ENCODE measurements at regions not wholly inside any gene's neighbourhood (a gene's known extent, or its start where the extent isn't known, plus 50 kb on each side); places are given as distances from the start of the nearest gene placed in this dataset.

DNA sequence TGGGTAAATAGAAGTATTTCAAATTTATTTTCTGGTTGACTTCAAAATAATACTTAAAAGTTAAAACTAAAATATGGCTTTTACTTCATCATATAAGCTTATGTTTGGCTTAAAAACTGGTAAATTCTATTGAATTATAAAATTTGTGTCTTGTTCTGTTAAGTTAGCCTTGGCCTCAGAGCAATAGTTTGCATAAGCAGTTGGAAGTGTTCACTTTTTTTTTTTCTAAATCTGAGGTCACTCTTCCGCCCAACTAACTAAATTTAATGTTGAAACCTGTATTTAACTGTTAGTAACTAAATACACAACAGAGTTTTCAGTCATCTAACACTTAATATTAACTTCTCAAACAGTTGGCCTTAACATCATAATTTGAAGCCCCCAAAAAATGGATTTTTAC lies 871.7 kb upstream of the ADAMTS5 start:
- TF ChIP-seq, protein P1, sequence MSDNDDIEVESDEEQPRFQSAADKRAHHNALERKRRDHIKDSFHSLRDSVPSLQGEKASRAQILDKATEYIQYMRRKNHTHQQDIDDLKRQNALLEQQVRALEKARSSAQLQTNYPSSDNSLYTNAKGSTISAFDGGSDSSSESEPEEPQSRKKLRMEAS (IDR thresholded peaks at IDR 0.05) = no peak
- TF ChIP-seq NFIC (IDR thresholded peaks at IDR 0.05) (no peak), YY1 (IDR thresholded peaks at IDR 0.05; ENCODE audit: low read depth) (no peak), TEAD4 (IDR thresholded peaks at IDR 0.05) (no peak)

All from Ishikawa (cell line).